ENCODE measurements at regions not wholly inside any gene's neighbourhood (a gene's known extent, or its start where the extent isn't known, plus 50 kb on each side); places are given as distances from the start of the nearest gene placed in this dataset.
"Not testable (repeated sequence)": the region's sequence is repeated elsewhere in the genome, so short reads cannot be mapped to it uniquely, and the experiment has no call there.

- not testable (repeated sequence) for H3K9me3 ChIP-seq (ENCODE audit: low read length); H3K9ac ChIP-seq (ENCODE audit: low read length); H3K9me2 ChIP-seq (ENCODE audit: insufficient read depth, low read length); H2AFZ ChIP-seq (ENCODE audit: low read depth, low read length); H4K20me1 ChIP-seq (ENCODE audit: insufficient read depth); H3K36me3 ChIP-seq (ENCODE audit: insufficient read depth, low read length); H3K4me2 ChIP-seq (ENCODE audit: low read length); H3K27me3 ChIP-seq (ENCODE audit: insufficient read depth, low read depth, low read length); H3K27ac ChIP-seq (ENCODE audit: low read length); H3K79me2 ChIP-seq (replicated peaks; ENCODE audit: insufficient read depth, low read length); H3K4me3 ChIP-seq (ENCODE audit: low read length); H3F3A ChIP-seq (ENCODE audit: insufficient read depth, low read length, poor library complexity, severe bottlenecking)
These were observed 154.9 kb downstream of the HSD17B3 start for GRCh38 chr9:96147029-96147428.

- no peak overlapping the region for H3K4me2 ChIP-seq (ENCODE audit: low read length)
- H3F3A ChIP-seq (ENCODE audit: insufficient read depth, low read length, poor library complexity, severe bottlenecking): no peaks in the 10 kb centered on the region
- H3K27me3 ChIP-seq (ENCODE audit: insufficient read depth, low read depth, low read length): peaks cover 6% of the 10 kb centered on the region
- H3K36me3 ChIP-seq (ENCODE audit: insufficient read depth, low read length): no peaks in the 10 kb centered on the region
- H4K20me1 ChIP-seq (ENCODE audit: insufficient read depth): no peaks in the 10 kb centered on the region
- H3K4me3 ChIP-seq (ENCODE audit: low read length): no peak overlapping the region
- H3K9me3 ChIP-seq (ENCODE audit: low read length): no peaks in the 10 kb centered on the region
- H3K27ac ChIP-seq (ENCODE audit: low read length): no peak overlapping the region
- TF ChIP-seq MXI1 (conservative IDR thresholded peaks at IDR 0.05; ENCODE audit: poor library complexity, severe bottlenecking) (no peak), RAD21 (conservative IDR thresholded peaks at IDR 0.05) (no peak), POLR2AphosphoS5 (IDR thresholded peaks at IDR 0.05) (no peak), TAF1 (IDR thresholded peaks at IDR 0.05; ENCODE audit: low read depth) (no peak), SMC3 (conservative IDR thresholded peaks at IDR 0.05; ENCODE audit: poor library complexity) (no peak), EP300 (conservative IDR thresholded peaks at IDR 0.05; ENCODE audit: poor library complexity, severe bottlenecking) (no peak), EZH2 (IDR thresholded peaks at IDR 0.05; ENCODE audit: borderline replicate concordance, insufficient read depth, low read length, poor library complexity, severe bottlenecking) (no peak)
- TF ChIP-seq, protein P1, sequence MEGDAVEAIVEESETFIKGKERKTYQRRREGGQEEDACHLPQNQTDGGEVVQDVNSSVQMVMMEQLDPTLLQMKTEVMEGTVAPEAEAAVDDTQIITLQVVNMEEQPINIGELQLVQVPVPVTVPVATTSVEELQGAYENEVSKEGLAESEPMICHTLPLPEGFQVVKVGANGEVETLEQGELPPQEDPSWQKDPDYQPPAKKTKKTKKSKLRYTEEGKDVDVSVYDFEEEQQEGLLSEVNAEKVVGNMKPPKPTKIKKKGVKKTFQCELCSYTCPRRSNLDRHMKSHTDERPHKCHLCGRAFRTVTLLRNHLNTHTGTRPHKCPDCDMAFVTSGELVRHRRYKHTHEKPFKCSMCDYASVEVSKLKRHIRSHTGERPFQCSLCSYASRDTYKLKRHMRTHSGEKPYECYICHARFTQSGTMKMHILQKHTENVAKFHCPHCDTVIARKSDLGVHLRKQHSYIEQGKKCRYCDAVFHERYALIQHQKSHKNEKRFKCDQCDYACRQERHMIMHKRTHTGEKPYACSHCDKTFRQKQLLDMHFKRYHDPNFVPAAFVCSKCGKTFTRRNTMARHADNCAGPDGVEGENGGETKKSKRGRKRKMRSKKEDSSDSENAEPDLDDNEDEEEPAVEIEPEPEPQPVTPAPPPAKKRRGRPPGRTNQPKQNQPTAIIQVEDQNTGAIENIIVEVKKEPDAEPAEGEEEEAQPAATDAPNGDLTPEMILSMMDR (IDR thresholded peaks at IDR 0.05; ENCODE audit: poor library complexity, severe bottlenecking): no peak
- TF ChIP-seq, protein P2, sequence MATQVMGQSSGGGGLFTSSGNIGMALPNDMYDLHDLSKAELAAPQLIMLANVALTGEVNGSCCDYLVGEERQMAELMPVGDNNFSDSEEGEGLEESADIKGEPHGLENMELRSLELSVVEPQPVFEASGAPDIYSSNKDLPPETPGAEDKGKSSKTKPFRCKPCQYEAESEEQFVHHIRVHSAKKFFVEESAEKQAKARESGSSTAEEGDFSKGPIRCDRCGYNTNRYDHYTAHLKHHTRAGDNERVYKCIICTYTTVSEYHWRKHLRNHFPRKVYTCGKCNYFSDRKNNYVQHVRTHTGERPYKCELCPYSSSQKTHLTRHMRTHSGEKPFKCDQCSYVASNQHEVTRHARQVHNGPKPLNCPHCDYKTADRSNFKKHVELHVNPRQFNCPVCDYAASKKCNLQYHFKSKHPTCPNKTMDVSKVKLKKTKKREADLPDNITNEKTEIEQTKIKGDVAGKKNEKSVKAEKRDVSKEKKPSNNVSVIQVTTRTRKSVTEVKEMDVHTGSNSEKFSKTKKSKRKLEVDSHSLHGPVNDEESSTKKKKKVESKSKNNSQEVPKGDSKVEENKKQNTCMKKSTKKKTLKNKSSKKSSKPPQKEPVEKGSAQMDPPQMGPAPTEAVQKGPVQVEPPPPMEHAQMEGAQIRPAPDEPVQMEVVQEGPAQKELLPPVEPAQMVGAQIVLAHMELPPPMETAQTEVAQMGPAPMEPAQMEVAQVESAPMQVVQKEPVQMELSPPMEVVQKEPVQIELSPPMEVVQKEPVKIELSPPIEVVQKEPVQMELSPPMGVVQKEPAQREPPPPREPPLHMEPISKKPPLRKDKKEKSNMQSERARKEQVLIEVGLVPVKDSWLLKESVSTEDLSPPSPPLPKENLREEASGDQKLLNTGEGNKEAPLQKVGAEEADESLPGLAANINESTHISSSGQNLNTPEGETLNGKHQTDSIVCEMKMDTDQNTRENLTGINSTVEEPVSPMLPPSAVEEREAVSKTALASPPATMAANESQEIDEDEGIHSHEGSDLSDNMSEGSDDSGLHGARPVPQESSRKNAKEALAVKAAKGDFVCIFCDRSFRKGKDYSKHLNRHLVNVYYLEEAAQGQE (IDR thresholded peaks at IDR 0.05; ENCODE audit: borderline replicate concordance): no peak
- no peak overlapping the region for H3K9ac ChIP-seq (ENCODE audit: low read length)
- no peak overlapping the region for H2AFZ ChIP-seq (ENCODE audit: low read depth, low read length)
- no peaks in the 10 kb centered on the region for H3K79me2 ChIP-seq (replicated peaks; ENCODE audit: insufficient read depth, low read length)
- H3K9me2 ChIP-seq (ENCODE audit: insufficient read depth, low read length): no peaks in the 10 kb centered on the region
These were observed 160.3 kb downstream of the HSD17B3 start for GRCh38 chr9:96141666-96142065.

DNA sequence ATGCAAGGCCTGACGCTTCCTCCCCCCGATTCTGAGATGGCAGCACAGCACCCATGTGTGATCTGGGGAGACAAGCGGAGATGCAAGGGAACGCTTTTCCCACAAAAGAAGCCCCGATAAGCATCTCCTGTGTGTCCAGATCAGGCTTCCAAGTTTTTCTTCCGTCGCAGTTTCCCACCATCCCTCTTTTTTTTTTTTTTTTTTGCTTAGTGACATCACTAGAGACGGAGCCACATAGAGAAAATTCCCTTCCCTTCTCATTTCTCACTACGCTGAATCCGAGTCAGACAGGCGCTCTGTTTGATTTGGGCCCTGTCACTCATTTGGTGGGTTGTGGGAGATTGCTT lies 160.9 kb downstream of the HSD17B3 start:
- Histone ChIP-seq H3K9me3 (ENCODE audit: low read length) (no peaks in the 10 kb centered on the region), H4K20me1 (ENCODE audit: insufficient read depth) (no peaks in the 10 kb centered on the region), H3K9ac (ENCODE audit: low read length) (no peak overlapping the region), H3K79me2 (replicated peaks; ENCODE audit: insufficient read depth, low read length) (no peaks in the 10 kb centered on the region), H3K4me2 (ENCODE audit: low read length) (no peak overlapping the region), H2AFZ (ENCODE audit: low read depth, low read length) (no peak overlapping the region), H3K9me2 (ENCODE audit: insufficient read depth, low read length) (no peaks in the 10 kb centered on the region), H3K4me3 (ENCODE audit: low read length) (no peak overlapping the region), H3K36me3 (ENCODE audit: insufficient read depth, low read length) (no peaks in the 10 kb centered on the region), H3F3A (ENCODE audit: insufficient read depth, low read length, poor library complexity, severe bottlenecking) (no peaks in the 10 kb centered on the region), H3K27me3 (ENCODE audit: insufficient read depth, low read depth, low read length) (peaks cover 6% of the 10 kb centered on the region), H3K27ac (ENCODE audit: low read length) (no peak overlapping the region)
- TF ChIP-seq, protein P1 (IDR thresholded peaks at IDR 0.05; ENCODE audit: poor library complexity, severe bottlenecking): no peak
- TF ChIP-seq MXI1 (conservative IDR thresholded peaks at IDR 0.05; ENCODE audit: poor library complexity, severe bottlenecking) (no peak), RAD21 (conservative IDR thresholded peaks at IDR 0.05) (no peak), SMC3 (conservative IDR thresholded peaks at IDR 0.05; ENCODE audit: poor library complexity) (no peak), TAF1 (IDR thresholded peaks at IDR 0.05; ENCODE audit: low read depth) (no peak), POLR2AphosphoS5 (IDR thresholded peaks at IDR 0.05) (no peak), EZH2 (IDR thresholded peaks at IDR 0.05; ENCODE audit: borderline replicate concordance, insufficient read depth, low read length, poor library complexity, severe bottlenecking) (no peak), EP300 (conservative IDR thresholded peaks at IDR 0.05; ENCODE audit: poor library complexity, severe bottlenecking) (no peak)
- TF ChIP-seq, protein P2 (IDR thresholded peaks at IDR 0.05; ENCODE audit: borderline replicate concordance): no peak

Data from neural cell (in vitro differentiated cells).